Mucosa of rectum (tissue), 2 donors: ENCODE measurements at regions not wholly inside any gene's neighbourhood (a gene's known extent, or its start where the extent isn't known, plus 50 kb on each side); places are given as distances from the start of the nearest gene placed in this dataset.
"Not testable (repeated sequence)": the region's sequence is repeated elsewhere in the genome, so short reads cannot be mapped to it uniquely, and the experiment has no call there.

Source experiments
- H3K27ac ChIP-seq, 2 donors: one replicate each; pipeline ENCODE4 v1.7.0; 2013; ENCODE audit warnings: inconsistent platforms in 2 of 2, low read depth in 2 of 2, low read length in 2 of 2
- H3K27me3 ChIP-seq, 2 donors: one replicate each; pipeline ENCODE4 v1.7.0; 2013; ENCODE audit warnings: low read length in 2 of 2; ENCODE audit not compliant: control insufficient read depth in 2 of 2, insufficient read depth in 2 of 2
- H3K36me3 ChIP-seq, 2 donors: one replicate each; pipeline ENCODE4 v1.7.0; 2013; ENCODE audit warnings: low read length in 2 of 2; ENCODE audit not compliant: control insufficient read depth in 2 of 2, insufficient read depth in 2 of 2
- H3K4me1 ChIP-seq, 2 donors: one replicate each; pipeline ENCODE4 v1.7.0; 2013; ENCODE audit warnings: low read length in 2 of 2, mild to moderate bottlenecking in 1 of 2; ENCODE audit not compliant: control insufficient read depth in 2 of 2, insufficient read depth in 2 of 2
- H3K4me3 ChIP-seq, 2 donors: one replicate each; pipeline ENCODE4 v1.7.0; 2013; ENCODE audit warnings: low read length in 2 of 2
- H3K9ac ChIP-seq, 2 donors: one replicate each; pipeline ENCODE4 v1.7.0; 2013; ENCODE audit warnings: low read length in 2 of 2, low read depth in 1 of 2, mild to moderate bottlenecking in 1 of 2
- H3K9me3 ChIP-seq, 2 donors: one replicate each; pipeline ENCODE4 v1.7.0; 2013; ENCODE audit warnings: low read length in 2 of 2; ENCODE audit not compliant: control insufficient read depth in 2 of 2
- donor health status: healthy.
- donor health status: Normal muscosa, but diverticular disease.

DNA sequence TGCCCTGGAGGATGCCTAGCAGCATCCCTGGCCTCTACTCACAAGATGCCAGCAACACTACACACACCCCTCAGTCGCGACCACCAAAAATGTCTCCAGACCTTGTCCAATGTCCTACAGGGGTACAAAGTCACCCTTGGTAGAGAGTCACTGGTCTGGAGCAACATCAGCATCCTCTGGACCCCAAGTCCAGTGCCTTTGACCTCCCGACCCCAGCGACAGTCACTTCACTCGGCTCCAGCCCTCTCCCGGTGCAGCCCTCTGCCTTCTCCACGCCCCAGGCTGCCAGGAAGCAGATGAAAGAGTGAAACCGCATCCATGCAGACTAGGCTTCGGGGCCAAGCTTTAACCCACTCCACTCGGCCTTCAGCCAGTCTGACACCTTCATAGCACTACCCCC lies 92.0 kb upstream of the SRSF6 start:
- Histone ChIP-seq H3K36me3 (no peaks in the 10 kb centered on the region), H3K9me3 (no peaks in the 10 kb centered on the region), H3K4me1 (no peaks in the 10 kb centered on the region), H3K27me3 (peaks cover 3 to 6% of the 10 kb centered on the region in 2 donors), H3K27ac (no peak overlapping the region), H3K4me3 (no peak overlapping the region), H3K9ac (no peak overlapping the region)

DNA sequence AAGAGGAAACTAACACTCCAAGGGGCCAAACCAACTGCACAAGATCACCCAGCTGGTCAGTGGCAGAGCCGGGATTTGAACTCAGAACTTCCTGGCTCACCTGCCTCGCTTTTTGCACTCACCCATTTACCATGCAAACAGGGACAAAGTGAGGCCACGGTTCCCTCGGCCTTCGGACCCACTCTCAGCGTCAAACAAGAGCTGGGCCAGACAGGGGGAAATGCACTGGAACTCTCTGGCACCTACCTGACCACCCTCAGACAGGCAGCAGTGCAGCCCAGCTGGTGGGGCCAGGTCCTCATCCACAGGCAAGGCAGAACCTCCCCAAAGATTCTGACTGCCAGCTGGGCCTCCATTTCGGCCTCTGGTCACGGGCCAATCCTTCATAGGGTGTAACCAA lies 93.7 kb upstream of the SRSF6 start:
- H3K4me3 ChIP-seq, result no peak overlapping the region
- no peak overlapping the region for H3K9ac ChIP-seq
- H3K27ac ChIP-seq, result no peak overlapping the region
- no peaks in the 10 kb centered on the region for H3K36me3 ChIP-seq
- H3K4me1 ChIP-seq, result no peaks in the 10 kb centered on the region
- peaks cover 3 to 6% of the 10 kb centered on the region in 2 donors for H3K27me3 ChIP-seq
- no peaks in the 10 kb centered on the region for H3K9me3 ChIP-seq

DNA sequence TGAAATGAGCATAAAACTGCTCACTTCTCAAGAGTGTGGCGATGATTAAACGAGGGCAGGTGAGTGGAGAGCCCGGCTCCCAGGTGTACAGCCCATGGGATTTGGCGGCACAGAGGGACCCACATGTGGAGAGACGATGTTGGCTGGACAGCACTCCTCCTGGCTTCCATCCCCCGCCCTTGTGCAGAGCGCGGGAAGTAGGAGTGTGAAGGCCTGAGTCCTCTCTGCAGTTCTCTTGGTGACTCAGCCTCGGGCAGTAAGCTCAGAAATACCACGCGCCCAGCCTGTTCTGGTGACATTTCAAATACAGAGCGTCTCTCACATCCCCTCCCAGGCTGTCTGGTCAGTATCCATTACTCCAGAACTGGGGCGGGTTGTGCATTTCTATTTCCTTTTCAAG lies 94.2 kb upstream of the SRSF6 start:
- Histone ChIP-seq H3K36me3 (no peaks in the 10 kb centered on the region), H3K4me3 (no peak overlapping the region), H3K4me1 (no peaks in the 10 kb centered on the region), H3K9me3 (no peaks in the 10 kb centered on the region), H3K27me3 (peaks cover 3 to 6% of the 10 kb centered on the region in 2 donors), H3K9ac (no peak overlapping the region), H3K27ac (no peak overlapping the region)

DNA sequence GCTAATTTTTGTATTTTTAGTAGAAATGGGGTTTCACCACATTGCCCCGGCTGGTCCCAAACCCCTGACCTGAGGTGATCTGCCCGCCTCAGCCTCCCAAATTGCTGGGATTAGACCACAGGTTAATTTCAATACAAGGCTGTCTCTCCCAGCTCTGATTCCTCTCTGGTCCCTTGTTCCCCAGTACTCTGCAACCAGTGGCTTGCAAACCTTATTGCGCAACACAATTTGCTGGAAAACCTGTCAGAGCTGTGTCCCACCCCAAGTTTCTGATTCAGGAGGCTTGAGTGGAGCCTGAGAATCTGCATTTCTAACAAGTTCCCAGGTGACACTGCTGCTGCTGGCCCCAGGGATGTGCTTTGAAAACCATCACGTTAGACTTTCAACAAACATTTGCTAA lies 96.2 kb upstream of the SRSF6 start:
- H3K9ac ChIP-seq, result no peak overlapping the region
- no peaks in the 10 kb centered on the region for H3K36me3 ChIP-seq
- no peak overlapping the region for H3K4me3 ChIP-seq
- no peaks in the 10 kb centered on the region for H3K4me1 ChIP-seq
- H3K27me3 ChIP-seq, result peaks cover 3 to 6% of the 10 kb centered on the region in 2 donors
- no peaks in the 10 kb centered on the region for H3K9me3 ChIP-seq
- no peak overlapping the region for H3K27ac ChIP-seq

DNA sequence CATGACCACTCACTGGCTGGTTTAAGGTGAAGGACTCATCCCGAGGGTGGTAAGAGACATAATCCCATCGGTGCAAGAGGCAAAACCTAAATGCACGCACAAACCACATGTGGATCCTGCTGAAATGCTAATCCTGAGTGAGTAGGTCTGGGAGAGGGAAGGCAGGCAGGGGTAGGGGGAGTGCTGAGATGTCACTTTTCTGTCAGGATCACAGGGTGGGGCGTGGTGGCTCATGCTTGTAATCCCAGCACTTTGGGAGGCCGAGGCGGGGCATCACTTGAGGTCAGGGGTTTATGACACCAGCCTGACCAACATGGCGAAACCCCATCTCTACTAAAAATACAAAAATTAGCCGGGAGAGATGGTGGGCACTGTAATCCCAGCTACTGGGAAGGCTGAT lies 97.7 kb upstream of the SRSF6 start:
- Histone ChIP-seq H3K4me3 (no peak overlapping the region), H3K27ac (no peak overlapping the region), H3K9ac (no peak overlapping the region), H3K9me3 (no peaks in the 10 kb centered on the region), H3K27me3 (no peaks in the 10 kb centered on the region), H3K4me1 (no peaks in the 10 kb centered on the region), H3K36me3 (no peaks in the 10 kb centered on the region)

DNA sequence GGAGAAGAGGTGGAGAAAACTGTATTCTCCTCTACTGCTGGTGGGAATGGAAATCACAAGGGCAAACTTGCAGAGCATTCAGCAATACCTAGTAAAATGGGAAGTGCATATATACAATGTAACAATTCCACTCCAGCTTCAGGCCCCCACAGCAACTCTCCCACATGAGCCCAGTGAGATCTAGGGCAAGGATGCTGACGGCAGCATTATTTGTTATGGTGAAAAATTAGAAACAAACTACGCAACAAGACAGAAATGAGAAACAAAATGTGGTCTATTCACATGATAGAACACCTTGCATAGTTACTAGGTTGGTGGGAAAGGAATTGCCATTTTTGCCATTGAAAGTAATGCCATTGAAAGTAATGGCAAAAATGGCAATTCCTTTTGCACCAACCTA lies 98.9 kb upstream of the SRSF6 start:
- Histone ChIP-seq H3K4me3 (no peak overlapping the region), H3K9ac (no peak overlapping the region), H3K4me1 (no peaks in the 10 kb centered on the region)

DNA sequence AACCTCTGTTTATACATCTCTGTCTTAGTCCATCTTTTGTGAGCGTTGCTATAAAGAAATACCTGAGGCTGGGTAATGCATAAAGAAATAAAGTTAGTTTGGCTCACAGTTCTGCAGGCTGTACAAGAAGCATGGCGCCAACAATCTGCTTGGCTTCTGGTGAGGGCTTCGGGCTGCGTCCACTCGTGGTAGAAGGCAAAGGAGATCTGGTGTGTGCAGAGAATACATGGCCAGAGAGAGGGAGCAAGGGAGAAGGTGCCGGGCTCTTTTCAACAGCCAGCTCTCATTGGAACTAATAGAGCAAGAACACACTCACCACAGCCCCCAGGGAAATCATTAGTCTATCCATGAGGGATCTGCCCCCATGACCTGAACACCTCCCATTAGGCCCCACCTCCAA lies 100.3 kb upstream of the SRSF6 start:
- no peak overlapping the region for H3K4me3 ChIP-seq

More for the DNA sequence above, 98.9 kb upstream of the SRSF6 start:
- Histone ChIP-seq H3K27me3 (no peaks in the 10 kb centered on the region), H3K9me3 (no peaks in the 10 kb centered on the region), H3K36me3 (no peaks in the 10 kb centered on the region), H3K27ac (no peak overlapping the region)

DNA sequence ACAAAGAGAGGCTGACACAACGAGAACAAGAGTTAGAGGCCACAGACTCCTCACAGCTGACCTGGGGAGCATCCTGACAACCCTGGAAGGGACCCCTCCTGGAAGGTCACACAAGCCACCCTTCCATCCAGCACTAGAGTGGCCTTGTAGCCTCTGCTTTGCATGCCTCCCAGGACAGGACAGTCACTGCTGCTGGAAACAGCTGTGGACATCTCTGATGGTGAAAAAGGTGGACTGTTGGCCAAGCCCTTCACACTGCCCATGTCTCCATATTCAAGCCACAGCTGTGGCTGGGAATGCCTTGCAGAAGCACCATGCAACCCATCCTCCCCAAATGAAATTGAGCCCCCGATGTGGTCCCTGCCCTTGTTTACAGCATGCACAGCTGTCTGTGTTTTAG lies 102.1 kb upstream of the SRSF6 start:
- Histone ChIP-seq H3K9ac (no peak overlapping the region), H3K4me1 (no peaks in the 10 kb centered on the region), H3K9me3 (no peaks in the 10 kb centered on the region), H3K4me3 (no peak overlapping the region), H3K36me3 (no peaks in the 10 kb centered on the region), H3K27me3 (no peaks in the 10 kb centered on the region), H3K27ac (no peak overlapping the region)

More for the DNA sequence above, 100.3 kb upstream of the SRSF6 start:
- Histone ChIP-seq H3K27ac (no peak overlapping the region), H3K4me1 (no peaks in the 10 kb centered on the region), H3K27me3 (no peaks in the 10 kb centered on the region), H3K9ac (no peak overlapping the region), H3K9me3 (no peaks in the 10 kb centered on the region), H3K36me3 (no peaks in the 10 kb centered on the region)

DNA sequence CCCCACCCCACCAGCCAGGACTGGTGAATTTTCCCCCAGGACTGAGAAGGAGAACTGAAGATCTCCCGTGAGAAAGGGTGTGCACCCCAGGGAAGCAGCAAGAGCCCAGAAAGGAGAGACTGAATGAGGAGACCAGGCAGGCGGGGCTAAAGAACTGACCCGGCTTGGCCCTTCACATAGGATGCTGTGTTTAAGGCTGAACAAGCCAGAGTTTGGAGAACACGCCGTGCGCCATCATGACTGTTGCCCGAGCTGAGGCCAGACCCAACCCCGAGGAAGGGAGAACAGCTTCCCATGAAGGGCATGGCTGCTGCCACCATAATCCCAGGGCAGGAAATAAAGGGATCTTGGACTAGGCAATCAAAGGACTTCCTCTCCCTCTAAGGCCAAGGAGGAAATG lies 104.7 kb upstream of the SRSF6 start:
- Histone ChIP-seq H3K4me3 (no peak overlapping the region), H3K9me3 (no peaks in the 10 kb centered on the region), H3K9ac (no peak overlapping the region), H3K27me3 (no peaks in the 10 kb centered on the region), H3K4me1 (no peaks in the 10 kb centered on the region), H3K36me3 (no peaks in the 10 kb centered on the region), H3K27ac (no peak overlapping the region)

DNA sequence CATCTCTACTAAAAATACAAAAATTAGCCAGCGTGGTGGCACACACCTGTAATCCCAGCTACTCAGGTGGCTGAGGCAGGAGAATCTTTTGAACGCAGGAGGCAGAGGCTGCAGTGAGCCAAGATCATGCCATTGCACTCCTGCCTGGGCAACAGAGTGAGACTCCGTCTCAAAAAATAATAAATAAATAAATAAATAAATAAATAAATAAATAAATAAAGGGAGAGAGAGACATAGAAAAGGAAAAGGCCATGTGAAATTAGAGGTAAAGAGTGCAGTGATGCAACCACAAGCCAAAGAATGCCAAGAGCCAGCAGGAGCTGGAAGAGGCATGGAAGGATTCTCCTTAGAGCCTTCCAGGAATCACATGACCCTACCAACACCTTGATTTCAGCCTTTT lies 107.0 kb upstream of the SRSF6 start:
- not testable (repeated sequence) for H3K9me3 ChIP-seq, H3K36me3 ChIP-seq, H3K9ac ChIP-seq, H3K27ac ChIP-seq, H3K27me3 ChIP-seq, H3K4me1 ChIP-seq, H3K4me3 ChIP-seq

DNA sequence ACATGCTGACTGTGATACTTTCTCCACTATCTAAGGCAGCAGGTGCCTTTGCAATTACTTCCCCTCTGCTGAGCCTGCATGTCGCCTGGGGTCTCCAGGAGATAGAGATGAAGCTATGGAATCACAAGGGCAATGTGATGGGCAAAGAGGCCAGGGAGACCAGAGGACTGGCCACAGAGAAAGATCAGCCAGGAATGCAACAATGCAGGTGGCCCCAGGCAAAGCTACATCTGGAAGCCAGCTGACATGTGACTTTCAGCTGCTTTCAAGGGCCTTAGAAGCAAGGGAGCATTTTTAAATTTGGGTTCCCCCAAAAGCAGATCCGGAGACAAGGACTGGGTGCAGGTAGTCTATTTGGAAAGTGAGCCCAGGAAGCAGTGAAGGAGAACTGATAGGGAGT lies 107.9 kb upstream of the SRSF6 start:
- H3K27me3 ChIP-seq, result no peaks in the 10 kb centered on the region
- H3K4me3 ChIP-seq, result no peak overlapping the region
- no peak overlapping the region for H3K27ac ChIP-seq
- H3K9ac ChIP-seq, result no peak overlapping the region
- H3K36me3 ChIP-seq, result no peaks in the 10 kb centered on the region
- H3K9me3 ChIP-seq, result no peaks in the 10 kb centered on the region
- no peaks in the 10 kb centered on the region for H3K4me1 ChIP-seq
